Frontal cortex (tissue), 3 donors: ENCODE measurements at regions not wholly inside any gene's neighbourhood (a gene's known extent, or its start where the extent isn't known, plus 50 kb on each side); places are given as distances from the start of the nearest gene placed in this dataset.

Source experiments
- DNase-seq, 2 donors: peaks; one replicate each; pipeline ENCODE4 v3.0.0; 2012; ENCODE audit warnings: low spot score in 2 of 2
- FAIRE-seq: peaks from 2 replicates; lab custom pipeline; 2012; peaks lifted over from hg19 to GRCh38; lab: Jason Lieb, UNC
- donor health status: control.
- donor health status: control.
- donor health status: control.

DNA sequence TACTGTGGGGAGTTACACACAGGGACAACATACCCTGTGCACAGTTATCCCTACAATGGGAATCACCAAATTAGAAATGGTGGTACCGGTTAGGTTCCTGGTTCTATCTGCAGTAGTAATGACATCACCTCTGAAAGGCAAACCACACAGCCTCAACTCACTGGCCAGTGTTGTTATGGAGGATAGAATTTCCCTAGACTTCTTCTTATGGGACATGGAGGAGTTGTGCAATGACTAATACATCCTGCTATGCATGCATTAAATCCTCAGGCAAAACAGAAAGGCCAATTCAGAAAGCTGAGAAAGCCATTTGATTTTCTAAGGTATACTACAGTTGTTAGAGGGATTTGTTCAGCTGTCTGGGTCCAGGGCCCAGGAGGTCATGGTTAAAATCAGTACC is 439.3 kb downstream of the TMX3 start:
- FAIRE-seq (no peak), DNase-seq (no peak)

DNA sequence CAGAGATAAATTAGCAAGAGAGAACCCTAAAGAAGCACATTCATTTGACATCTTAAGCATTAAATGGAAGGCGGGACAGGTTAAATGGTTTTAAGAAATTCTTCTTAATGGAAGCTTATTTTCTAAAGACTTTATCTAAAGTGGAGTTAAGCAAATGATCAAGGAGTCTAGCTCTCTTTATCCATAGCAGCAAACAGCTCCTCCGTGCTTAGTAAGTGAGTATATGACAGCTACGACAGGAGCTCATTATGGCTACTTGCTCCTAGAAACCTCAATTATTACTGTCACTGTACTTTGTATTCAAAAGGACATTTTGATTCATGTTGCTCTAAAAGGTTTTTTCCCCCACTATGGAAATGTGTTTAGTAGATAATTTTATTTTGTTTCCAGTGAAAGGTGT is 444.9 kb downstream of the TMX3 start:
- no peak for DNase-seq
- no peak for FAIRE-seq

DNA sequence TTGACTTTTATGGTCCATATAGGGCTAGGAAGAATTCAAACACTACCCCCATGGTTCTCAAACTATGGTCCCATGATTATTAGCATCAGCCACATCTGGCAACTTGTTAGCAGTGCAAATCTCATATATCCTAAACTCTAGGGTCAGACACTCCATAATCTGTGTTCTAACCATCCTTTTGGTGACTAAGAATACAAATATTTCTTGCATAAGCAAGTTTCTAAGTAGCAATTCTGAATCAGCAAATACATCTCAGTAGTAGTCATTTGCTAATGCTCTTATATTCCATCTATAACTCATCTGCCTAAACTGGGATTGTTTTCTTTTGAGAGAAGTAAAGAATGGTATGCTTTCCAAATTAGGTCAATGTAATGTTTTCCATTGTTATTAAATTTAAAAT is 447.3 kb downstream of the TMX3 start:
- FAIRE-seq, result no peak
- DNase-seq, result no peak

DNA sequence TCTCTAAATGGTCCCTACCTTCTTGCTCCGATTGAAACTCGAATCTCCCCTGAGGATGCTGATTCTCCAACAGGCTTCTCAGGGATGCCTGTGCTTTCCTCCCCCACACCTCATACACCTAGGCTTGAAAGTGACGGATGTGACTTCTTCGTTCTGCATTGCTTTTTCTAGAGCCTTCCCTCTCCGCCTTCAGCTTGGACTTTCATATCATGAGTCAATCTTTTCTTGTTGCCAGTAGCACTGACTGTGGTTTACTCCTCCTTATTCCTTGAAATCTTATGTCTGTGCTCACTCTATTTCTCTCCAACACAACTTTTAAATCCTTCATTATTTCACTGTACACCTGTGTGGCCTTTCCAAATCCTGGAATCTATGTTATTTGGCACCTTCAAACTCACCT is 451.4 kb downstream of the TMX3 start:
- DNase-seq (no peak), FAIRE-seq (no peak)

DNA sequence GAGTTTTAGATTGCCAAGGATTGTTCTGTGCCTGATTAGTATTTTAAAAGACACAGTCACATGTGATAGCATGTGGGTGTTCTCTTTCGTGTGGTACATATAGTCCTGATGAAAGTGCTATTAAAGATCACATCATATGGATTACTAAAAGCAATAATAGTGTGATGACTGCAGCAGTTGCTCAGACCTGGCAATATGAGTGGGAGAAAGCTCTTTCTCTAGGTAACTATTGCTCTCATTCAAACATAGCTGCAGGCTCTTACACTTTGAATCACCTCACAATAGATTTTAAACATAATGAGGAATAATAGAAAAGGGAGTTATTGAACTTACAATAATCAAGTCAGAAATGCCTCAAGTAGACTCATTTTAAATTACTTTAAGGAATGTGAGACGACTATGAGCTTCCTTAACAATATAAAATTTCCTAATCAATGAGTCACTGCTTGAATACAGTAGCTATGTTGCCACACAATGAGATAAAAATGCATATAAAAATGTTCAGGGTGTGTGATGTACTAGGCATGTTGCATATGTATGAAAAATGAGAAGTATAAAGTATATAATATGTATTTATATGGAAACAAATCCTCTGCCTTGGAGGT is 452.1 kb downstream of the TMX3 start:
- FAIRE-seq (no peak), DNase-seq (no peak)

- DNase-seq (no peak), FAIRE-seq (no peak)
Measured at GRCh38 chr18:68256418-68257067, 458.4 kb downstream of the TMX3 start.

- DNase-seq (no peak), FAIRE-seq (no peak)
Measured at GRCh38 chr18:68244786-68245185, 470.1 kb downstream of the TMX3 start.

DNA sequence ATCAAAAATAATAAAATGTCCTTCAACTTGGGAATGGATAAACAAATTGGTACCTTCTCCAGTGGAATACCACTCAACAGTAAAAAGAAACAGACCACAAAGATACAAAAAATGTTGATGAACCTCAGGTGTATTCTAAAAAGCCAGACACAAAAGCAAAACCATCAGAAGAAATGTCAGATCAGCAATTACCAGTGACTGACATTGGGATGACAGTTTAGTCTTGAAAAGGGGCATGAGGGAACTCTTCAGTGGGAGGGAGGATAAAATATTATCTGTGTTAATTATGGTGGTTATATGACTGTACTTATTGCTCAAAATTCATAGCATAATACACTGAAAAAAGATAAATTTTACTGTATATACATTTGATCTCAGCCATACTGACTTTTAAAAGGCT is 473.0 kb downstream of the TMX3 start:
- DNase-seq (no peak), FAIRE-seq (no peak)

- DNase-seq (no peak), FAIRE-seq (no peak)
Measured at GRCh38 chr18:68234676-68235075, 480.2 kb downstream of the TMX3 start.

GRCh38 chr18:68234131-68234530 is 480.8 kb downstream of the TMX3 start:
- no peak for FAIRE-seq

DNA sequence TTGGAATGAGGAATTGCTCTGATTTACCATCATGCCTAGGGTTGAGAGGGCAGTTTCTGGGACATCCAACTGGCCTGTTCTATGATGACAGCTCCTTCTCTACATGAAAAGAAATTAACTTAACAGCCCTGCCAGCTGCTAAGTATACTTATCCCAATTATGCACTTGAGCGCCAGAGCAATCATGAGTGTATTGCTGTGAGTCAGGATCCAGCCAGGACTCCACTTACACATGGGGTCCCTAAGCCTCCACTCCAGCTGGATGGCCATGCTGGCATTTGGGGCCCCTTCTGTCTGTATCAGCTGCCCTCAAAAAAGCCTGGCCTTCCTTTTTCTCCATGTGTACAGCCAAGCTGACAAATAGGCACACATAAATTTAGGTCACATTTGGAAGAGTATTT is 481.9 kb downstream of the TMX3 start:
- no peak for DNase-seq
- FAIRE-seq, result no peak

More at GRCh38 chr18:68234131-68234530, 480.8 kb downstream of the TMX3 start:
- no peak for DNase-seq

DNA sequence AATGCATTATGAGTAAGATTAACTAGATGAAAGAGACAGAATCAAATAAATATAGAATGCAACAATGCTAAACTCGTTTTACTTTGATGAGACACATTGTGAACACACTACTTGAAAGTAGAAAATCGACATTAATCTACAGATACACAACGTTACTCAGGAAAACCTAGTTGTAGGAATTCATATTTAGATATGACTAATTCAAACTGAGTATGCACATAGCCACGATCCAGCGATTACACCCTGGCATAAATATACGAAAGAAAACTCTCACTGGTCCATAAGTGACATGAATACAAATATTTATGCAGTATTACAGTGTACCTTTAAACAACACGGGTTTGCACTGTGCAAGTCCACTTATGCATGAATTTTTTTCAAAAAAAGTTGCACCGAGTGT is 485.6 kb downstream of the TMX3 start:
- FAIRE-seq (no peak), DNase-seq (no peak)

DNA sequence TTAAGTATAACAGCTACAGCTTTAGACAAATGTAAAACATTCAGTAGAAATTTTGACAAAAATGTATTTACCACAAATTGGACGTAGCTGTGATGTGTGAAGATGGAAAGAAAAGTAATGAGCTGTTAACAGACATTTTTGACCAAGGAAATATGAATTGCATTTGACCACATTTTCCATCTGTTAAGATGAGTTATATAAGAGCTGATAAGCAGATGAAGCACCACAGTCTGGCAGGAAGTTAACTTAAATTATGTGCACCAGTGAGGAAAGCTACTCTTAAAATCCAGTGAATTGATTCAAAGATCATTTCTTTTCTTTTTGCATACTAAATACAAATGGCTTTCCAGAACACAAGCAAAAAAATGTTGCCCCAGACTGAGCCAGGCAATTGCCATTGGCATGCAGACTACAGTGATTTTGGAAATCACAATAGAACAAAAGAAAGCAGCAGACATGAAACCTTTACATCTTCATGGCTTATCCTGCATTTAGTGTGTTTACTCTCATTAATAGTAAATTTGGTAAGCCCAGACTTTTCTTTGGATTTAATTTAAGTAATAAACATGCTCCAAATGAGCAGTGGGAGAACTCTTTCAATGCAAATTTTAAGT is 493.7 kb downstream of the TMX3 start:
- DNase-seq, result no peak
- FAIRE-seq, result no peak

GRCh38 chr18:68220458-68220857 is 494.4 kb downstream of the TMX3 start:
- DNase-seq, result no peak
- FAIRE-seq, result no peak

- FAIRE-seq, result no peak
- DNase-seq, result no peak
Measured at GRCh38 chr18:68219872-68220271, 495.0 kb downstream of the TMX3 start.

DNA sequence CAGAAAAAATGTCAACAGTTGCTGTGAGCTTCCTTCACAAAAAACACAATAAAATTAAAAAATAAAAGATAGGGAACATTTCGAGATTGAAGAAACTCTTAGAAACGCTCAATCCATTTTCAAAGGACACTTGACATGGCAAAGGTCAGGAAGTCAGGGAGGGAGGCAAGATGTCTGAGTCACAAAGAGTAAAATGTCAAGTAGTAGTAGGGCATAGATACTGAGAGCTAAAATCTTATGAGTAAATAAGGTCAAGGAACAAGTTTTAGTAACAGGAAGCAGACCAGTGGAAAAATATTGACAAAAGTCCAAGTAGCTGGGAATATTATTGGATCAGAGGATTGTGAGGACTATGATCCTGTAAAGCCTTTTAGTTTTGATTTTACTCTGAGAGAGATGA is 495.6 kb downstream of the TMX3 start:
- FAIRE-seq (no peak), DNase-seq (no peak)

- no peak for DNase-seq
- FAIRE-seq, result no peak
Measured at GRCh38 chr18:68215931-68216330, 499.0 kb downstream of the TMX3 start.

DNA sequence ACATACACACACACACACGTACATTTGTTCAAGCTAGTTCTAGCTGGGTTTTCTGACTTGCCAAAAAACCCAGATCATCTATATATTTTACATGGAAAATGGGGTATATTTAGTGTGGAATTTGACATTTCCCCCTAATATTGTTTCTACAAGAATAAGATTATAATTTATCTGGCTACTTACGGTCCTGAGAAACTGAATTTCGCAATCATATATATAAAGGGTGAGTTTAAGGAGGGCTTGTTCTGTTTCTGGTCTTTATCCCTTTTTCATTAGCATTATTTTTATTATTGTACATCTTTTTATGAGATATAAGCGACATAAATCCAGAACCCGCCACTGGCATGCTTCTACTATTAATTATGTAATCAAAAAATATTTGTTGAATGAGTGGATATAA is 528.9 kb downstream of the TMX3 start:
- DNase-seq (no peak), FAIRE-seq (no peak)

GRCh38 chr18:68181956-68182355 is 533.0 kb downstream of the TMX3 start:
- no peak for FAIRE-seq

DNA sequence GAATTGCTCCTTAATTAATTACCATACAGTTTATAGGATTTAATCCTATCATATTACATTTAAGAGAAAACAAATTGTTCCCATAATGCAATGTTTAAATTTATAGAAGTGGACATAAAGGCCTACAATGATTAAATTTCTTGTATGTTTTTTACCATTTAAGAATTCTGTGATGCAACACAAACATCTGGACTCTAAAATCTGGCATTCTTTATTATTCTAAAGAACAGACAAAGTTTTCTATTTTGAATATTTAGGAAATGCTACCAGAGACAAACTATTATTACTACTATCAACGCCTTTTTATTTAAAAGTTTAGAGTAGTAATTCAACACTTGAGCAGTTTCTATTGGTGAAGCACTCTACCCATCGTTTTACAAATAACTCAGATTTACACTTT is 535.1 kb downstream of the TMX3 start:
- no peak for FAIRE-seq
- DNase-seq, result no peak

More at GRCh38 chr18:68181956-68182355, 533.0 kb downstream of the TMX3 start:
- DNase-seq, result no peak

DNA sequence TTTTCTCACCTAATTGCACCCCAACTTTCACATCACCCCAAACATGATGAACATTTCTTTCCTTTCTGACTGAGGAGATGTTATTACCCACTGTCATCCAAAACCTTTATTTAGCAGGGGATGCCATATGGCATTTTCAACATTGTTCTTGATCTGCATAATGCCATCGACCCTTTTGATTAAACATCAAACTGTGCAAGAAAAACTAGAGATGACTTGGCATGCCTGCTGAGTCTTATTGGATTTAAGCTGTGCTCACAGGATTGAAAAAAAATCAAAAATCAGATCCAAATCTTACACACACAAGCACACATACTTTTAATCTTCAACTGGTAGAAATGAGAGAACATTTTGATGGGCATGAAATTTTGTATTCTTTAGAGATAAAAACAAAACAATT is 536.0 kb downstream of the TMX3 start:
- no peak for DNase-seq
- no peak for FAIRE-seq
